Superior temporal gyrus (tissue), 1 donor: ENCODE measurements at regions not wholly inside any gene's neighbourhood (a gene's known extent, or its start where the extent isn't known, plus 50 kb on each side); places are given as distances from the start of the nearest gene placed in this dataset.
A peak's percentile ranks its signal among the peaks of the same experiment; 100 is the strongest.

Source experiments
- DNase-seq: peaks from one replicate; pipeline ENCODE4 v3.0.0-alpha.2; 2016; ENCODE audit errors: extremely low spot score

DNA sequence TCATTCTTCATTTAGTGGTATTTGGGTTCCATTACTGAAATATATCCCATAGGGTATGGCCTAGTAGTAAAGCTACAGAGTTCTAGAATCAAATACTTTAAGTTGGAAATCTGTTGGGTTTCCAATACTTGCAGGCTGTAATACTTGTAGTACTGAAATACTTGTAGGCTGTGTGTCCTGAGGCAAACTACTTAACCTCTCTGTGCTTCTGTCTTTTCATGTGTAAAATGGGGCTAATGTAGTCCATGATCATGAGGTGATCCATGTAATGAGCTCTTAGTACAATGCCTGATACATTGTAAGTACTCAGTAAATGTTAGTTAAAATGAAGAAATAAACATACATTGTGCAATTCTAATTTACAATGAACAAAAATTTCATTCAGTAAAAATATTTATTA, 368.9 kb downstream of the CSNK1G3 start:
- no peak for DNase-seq

DNA sequence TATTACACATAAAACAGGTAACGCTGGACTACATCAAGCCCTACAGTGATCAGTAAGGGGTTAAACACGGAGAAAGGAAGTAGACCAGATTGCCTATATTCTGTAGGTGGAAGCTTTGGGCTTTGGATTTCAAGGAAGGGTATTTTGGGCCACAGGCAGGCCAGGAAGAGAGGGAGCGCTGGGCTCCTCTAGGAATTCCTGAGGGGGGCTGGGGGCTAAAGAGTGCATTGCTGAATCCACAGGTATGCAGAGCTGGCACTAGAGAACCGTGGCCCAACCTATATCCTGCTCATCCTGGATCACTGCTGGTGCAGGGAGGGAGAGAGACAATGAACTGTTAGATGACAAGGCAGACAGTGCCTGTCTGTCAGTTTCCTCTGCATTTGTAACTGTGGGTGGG, 367.1 kb downstream of the CSNK1G3 start:
- DNase-seq, result no peak

DNA sequence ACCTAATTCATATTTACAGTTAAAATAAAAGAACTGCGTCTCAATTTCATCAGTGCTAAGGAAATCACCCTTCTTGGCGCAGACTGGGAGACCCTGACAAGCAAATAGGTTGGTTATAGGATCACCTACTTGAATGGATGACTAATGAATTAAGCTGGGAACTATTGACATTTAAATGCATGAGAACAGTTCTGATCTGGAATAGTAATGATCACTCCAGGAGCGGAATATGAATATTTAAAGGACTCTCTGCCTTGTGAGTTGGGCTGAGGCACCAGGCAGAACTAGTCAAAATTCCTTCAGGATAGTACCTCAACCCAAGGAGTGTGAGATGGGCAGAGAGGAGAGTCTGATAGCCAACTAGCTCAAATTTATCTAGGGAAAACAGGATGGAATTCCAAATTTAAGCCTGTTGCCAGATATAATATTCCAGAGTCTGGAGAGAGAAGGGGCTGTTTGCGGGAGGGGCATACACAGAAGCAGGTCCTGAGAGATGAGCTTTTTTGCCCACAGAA, 364.4 kb downstream of the CSNK1G3 start:
- peak; percentile 29 for DNase-seq

DNA sequence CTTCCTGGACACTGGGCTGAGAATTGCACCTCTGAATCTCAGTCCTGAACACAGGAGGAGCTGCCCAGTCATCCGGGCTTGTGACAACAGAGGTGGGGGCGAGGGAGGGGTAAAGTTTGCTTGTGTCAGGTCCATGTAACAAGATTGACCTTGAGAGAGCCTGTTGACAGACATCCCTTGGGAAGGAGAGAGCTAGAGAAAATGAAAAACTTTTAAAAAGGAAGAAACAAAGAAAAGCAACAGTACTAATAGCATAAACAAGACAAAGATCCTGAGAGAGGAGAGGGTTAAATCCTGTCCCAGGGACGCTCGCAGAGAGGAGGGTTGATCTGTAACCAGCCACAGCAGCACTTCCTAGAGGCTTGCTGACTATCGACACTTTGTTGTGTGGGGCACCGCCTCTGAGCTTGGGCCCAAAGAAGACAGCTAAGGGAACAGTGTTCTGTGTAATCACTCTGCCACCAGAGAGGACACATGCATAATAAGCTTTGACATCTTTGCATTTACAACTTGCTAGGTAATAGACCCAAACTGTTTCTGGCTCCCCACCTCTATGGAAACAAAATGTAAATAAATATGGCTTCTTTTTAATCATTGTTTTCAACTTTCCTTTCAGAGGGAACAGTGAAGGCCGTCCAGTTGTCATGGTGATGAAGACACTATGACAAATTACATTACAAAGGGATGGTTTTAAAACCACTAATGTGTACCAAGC, 363.7 kb downstream of the CSNK1G3 start:
- DNase-seq, result peak; percentile 83

DNA sequence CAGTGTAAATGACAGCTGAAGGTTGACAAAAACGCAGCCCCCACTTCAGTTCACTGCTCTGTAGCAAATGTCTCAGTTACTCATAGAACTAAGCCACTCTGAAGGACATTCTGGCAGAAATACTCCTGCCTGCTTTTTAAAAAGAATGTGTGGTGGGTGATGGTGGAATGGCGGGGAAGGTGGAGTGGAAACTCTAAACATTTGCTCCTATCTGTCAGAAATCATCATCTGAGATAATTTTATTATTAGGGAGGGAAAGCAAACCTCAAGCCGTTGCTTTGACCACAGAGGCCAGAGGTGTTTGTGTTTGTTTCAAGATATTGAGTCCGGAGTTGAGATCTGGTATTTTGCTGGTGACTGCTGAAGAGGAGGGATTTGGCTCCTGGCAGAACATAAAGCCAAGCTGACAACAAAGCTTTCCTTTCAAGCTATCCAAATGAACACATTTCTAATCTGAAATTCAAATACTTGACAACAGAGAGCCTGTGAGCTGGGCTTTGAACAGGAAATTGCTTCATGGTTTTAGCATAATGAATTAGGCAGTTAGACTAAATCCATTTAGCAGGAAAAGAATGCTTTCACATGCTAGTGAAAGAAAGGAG, 362.7 kb downstream of the CSNK1G3 start:
- DNase-seq, result peak; percentile 97

DNA sequence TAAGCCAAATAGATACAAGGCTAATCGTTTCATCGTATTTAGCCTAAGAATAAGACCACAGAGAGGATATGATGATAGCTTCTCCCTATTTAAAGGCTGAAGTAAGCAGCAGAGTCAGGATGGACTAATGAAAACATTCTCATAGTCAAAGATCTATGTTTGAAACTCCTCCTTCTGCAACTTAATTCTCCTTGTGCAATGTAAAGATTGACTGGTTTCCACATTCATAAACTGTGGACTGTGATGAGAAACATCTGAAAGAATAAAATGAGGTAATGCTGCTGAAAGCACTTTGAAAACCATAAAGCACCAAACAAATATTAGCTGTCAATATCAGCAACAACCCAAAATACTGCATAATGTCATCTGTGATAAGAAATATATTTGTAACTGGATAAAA, 361.9 kb downstream of the CSNK1G3 start:
- peak; percentile 38 for DNase-seq

DNA sequence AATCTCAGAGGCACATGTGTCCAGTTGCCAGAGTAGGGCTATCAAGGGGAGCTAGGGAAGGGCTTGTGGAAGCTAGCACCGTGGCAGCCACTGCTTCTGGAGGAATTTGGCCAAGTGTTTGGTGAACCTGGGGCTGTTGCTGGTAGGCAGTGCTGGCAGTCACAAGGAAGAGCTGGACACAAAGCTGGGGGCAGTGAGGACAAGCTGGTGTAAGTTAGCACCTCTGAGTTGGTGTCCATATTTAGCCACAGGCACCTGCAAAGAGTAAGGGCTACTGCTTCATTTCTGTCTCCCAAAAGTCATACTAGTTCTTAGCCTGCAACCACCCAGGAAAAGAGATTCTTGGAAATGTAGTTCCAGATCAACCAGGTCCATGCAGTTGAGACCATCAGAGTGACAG, 359.4 kb downstream of the CSNK1G3 start:
- no peak for DNase-seq

DNA sequence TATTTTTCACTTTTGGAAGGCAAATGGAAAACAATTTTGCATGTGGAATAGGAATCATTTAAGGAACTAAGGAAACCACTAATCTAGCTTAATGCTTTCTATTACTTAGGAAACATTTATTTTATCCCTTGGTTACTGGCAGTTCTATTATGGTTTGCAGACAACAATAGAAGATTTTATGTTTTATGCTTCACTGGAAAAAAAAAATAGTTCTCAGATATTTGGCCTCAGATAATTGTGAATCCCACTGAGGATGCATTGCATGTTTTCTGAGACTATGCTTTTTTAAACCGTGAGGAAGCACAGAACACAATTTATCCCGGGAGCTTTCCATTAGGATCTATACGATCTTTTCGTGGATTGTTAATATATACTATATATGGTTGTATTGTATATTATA, 356.9 kb downstream of the CSNK1G3 start:
- DNase-seq, result no peak

DNA sequence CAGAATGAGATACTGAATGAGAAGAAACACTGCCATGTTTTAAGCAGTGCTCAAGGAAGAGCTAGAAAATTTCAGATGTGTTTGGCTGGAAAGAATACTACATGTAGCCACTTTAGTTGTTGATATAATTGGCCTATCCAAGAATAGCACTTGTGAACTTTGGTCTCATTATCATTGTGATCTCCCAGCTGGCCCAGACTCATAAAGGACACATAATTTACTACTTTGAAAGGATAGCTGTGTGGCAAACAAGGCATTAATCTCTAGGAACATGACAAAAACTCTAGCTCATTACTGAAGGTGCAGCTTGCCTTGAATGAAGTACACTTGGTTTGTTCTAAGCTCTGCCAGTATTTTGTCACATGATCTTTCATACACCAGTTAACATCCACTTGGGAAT, 356.3 kb downstream of the CSNK1G3 start:
- DNase-seq, result no peak

DNA sequence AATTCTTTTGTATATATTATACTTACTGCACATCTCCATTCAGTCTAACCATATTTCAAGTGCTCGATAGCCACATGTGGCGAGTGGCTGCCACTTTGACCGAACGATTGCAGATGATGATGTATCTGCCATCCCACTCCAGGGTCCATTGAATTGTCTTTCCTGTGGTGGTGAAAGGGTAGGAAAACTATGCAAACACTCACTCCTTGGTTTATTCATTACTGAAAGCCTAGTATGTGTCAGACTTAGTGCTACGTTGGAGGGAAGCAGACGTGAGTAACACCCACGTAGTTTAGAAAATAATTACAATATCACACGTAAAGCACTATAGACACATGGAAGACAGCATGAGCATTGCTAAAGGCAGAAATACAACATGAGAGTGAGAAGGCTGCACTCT, 353.7 kb downstream of the CSNK1G3 start:
- no peak for DNase-seq

DNA sequence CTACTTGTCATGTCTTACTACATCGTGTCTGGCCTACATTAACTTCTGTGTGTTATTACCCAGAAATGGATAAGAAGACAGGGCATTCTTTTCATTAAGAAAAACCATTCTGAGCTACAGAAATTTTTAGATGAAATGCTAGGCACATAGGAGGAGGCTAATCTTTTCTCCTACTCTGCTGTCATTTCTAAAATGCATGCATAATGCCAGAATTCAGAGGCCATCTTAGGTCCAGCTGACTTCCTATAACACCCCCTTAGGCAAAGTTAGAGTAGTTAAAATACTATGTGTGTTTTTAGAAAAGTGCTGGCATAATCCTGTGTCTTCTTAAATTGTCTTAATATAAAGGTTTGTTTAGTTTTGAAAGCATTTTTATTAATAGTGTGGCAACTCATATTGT, 352.6 kb downstream of the CSNK1G3 start:
- DNase-seq, result no peak

DNA sequence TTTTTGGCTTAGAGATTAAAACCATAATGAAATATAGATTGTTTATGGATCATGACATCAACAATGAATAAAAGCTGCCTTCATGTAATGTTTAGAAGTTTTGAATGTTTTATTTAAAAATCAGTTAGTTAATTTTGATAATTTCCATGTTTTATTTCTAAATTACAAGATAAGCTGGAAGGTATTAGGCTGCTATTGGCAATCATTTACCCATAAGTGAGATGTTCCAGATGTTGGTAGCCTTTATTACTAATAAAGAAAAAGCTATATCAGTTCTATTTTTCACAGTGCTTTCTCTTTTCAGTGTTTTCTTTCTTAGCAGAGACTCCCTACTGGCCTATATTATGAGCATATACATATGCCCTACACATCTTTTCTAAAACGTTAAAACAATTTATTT, 347.0 kb downstream of the CSNK1G3 start:
- no peak for DNase-seq

DNA sequence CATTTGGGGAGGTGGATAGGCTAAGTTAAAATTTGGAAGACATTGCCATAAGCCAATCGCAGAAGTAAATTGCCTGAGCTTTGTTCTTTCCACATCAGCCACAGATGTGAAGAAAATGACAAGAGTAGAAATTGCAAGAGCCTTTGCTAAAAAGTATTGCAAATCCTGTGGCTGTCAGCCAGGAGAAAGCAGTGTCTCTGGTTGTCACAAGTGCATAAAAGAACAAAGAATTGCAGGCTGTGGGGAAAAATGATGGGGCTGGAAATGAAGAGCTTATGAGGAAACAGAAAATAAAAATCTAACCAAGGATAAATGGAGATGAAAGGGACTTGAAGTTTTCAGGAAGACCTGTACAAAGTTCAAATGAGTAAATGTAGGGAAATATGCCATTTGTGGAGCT, 344.8 kb downstream of the CSNK1G3 start:
- no peak for DNase-seq

DNA sequence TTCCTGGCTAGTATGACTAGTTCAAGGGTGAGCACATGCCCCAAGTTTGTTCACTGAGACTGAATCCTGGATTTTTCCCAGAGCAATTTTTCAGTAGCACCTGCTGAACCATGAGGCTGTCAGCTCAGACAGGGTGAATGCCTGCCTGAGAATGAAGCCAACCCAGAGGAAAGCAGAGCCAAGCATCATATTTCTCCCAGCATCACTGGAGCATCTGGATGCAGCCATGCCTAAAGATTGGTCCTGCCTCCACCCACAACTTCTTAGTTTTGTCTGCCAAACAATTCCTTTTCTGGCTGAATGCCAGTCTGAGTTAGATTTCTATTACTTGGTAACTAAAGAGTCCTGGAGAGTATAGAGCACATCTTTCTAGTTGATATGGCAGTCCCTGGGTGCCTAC, 343.6 kb downstream of the CSNK1G3 start:
- DNase-seq, result no peak

DNA sequence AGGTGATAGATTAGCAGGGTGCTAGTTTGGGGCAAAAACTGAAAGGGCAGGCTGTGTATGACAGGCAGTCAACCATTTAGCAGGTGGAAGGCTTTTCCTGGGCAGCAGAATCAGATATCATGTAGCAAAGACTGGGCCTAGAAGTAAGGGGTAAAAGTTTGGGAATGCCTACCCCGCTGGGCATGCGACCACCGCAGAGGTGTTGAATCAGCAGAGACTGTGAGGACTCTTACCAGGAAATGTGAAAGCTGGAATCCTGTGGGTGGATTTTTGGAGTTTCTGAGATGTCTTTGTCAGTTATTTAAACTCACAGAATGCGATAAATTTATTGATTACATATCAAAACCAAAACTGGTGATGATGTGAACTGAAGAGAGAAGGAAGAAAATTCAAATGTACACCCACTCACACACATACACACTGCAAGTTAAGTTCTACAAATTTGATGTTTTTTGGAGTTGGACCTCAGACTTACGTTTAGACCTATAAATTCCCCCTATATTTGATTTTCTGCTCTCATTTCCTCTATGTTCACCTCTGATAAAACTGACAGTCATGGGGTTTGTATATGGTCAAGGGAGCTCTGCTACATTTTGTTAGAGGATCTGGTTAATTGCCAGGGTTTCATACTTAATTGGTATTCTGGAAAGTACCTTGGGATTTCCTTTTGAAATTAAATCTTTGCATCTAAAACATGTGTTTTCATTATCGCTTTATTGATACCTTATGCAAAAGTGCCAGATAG, 333.6 kb downstream of the CSNK1G3 start:
- no peak for DNase-seq

DNA sequence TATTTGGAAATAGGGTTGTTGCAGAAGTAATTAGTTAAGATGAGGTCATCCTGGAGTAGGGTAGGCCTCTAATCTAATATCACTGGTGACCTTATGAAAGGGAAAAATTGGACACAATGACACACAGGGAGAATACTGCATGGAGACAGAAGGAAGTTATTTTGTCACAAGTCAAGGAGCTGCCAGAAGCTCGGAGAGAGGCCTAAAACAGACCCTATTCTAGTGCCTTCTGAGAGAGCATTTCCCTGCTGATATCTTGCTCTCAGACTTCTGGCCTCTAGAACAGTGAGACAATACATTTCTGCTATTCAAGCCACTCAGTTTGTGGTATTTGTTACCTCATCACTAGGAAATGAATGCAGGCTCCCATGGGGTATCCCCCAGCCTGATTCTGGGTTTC, 332.9 kb downstream of the CSNK1G3 start:
- no peak for DNase-seq

DNA sequence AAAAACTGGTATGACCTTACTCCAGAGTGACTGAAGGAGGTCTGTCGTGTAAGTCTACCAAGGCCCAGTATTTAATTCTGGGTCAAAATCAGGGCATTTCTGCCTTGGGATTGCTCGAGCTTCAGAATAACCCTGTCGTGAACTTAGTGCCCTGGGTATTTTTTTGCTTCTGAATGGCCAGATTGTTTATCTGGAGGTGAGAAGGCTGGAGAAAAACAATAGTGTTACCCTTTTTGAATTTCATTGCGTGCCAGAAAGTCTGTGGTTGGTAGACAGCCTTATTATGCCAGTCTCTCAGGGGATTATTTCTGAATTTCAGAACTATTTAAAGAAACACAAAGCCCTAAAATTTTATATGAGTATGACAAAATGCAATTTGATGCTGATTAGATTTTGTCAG, 323.4 kb downstream of the CSNK1G3 start:
- no peak for DNase-seq

DNA sequence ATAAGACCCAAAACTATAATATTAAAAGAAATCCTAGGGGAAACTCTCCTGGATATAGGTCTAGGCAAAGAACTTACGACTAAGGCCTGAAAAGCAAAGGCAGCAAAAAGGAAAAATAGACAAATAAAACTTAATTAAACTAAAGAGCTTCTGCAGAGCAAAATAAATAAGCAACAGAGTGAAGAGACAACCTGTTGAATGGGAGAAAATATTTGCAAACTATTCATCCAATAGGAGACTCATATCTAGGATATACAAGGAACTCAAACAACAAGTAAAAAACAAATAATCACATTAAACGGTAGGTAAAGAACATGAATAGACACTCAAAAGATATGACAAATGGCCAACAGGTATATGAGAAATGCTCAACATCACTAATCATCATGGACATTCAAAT, 318.6 kb downstream of the CSNK1G3 start:
- no peak for DNase-seq

DNA sequence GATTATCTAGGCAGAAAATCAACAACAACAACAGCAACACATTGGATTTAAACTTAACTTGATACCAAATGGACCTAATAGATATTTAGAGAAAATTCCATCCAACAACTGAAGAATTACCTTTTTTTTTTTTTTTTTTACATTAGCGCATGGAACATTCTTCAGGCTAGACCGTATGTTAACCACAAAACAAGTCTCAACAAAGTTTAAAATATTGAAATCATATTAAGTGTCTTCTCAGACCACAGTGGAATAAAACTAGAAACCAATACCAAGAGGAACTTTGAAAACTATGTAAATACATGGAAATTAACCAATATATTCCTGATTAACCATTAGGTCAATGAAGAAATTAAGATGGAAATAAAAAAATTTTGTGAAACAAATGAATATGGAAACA, 315.8 kb downstream of the CSNK1G3 start:
- DNase-seq, result no peak

DNA sequence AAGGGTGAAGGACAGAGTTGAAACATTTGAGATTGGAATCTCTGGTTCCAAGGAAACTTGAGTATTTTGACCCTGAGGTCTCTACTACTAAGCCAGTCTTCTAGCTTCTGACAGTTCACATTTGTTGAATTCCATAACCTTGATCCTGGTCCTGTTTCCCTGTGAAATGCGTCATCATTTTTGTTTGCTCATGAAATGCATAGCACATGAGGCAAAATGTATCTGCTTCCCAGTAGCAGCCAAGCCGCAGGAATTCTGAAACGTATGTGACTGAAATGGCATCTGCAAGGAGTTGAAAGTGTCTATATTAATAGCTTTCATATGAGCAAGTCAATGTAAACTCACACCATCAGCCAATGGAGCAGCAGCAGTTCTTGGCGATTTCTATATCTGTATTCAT, 307.9 kb downstream of the CSNK1G3 start:
- DNase-seq, result no peak

DNA sequence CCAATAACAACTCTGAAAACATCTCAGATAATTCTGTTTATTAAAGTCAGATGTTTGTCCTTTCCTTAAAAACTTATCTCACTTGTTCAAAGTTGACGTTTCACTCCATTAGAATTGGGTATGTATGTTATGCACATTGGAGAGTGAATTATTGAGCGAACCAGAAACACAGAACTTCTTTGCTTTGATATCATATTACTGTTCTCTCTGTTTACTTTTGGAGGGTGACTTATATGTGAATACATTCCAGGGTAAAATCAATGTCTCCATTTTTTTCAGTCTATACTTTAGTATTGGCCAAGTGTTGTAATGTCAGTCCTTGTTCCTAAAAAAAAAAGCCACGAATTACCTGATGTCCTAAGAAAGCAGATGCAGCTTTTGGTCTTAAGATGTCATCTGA, 307.4 kb downstream of the CSNK1G3 start:
- DNase-seq, result no peak

DNA sequence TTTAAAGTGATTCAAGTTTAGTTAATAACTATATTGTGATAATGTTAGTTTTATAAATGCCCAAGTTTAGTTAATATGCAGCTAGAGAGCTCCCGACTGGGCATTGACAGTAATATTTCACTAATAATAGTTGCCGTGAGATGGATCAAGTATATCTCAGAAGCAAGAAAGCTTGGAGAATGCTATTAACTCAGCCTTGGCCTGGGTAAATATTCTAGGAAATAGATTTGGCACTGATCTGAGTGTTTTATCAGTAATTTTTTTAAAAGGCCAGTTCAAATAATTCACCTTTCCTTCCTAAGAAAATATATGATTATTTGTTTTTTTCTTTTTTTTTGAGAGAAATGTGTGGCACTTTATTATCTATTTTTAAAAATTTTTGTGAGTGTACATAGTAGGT, 305.3 kb downstream of the CSNK1G3 start:
- DNase-seq, result no peak
